ENCODE measurements at regions not wholly inside any gene's neighbourhood (a gene's known extent, or its start where the extent isn't known, plus 50 kb on each side); places are given as distances from the start of the nearest gene placed in this dataset.
"Not testable (repeated sequence)": the region's sequence is repeated elsewhere in the genome, so short reads cannot be mapped to it uniquely, and the experiment has no call there.

- H3K4me3 ChIP-seq (ENCODE audit: low read length) = no peak overlapping the region
- H3K9me3 ChIP-seq (ENCODE audit: low read depth, low read length) = no peaks in the 10 kb centered on the region
- no peaks in the 10 kb centered on the region for H3K27me3 ChIP-seq (ENCODE audit: insufficient read depth, low read length)
- peaks cover 31% of the 10 kb centered on the region for H3K4me1 ChIP-seq (ENCODE audit: insufficient read depth, low read length)
These were observed 70.2 kb upstream of the CUX1 start for GRCh38 chr7:101747053-101747878.

- Histone ChIP-seq H3K4me3 (ENCODE audit: low read length) (no peak overlapping the region), H3K4me1 (ENCODE audit: insufficient read depth, low read length) (peaks cover 25% of the 10 kb centered on the region), H3K27me3 (ENCODE audit: insufficient read depth, low read length) (no peaks in the 10 kb centered on the region), H3K9me3 (ENCODE audit: low read depth, low read length) (no peaks in the 10 kb centered on the region)
These were observed 69.5 kb upstream of the CUX1 start for GRCh38 chr7:101747879-101748345.

GRCh38 chr7:101749891-101750290 is 67.5 kb upstream of the CUX1 start:
- peaks cover 24% of the 10 kb centered on the region for H3K4me1 ChIP-seq (ENCODE audit: insufficient read depth, low read length)
- H3K4me3 ChIP-seq (ENCODE audit: low read length) = no peak overlapping the region
- H3K27me3 ChIP-seq (ENCODE audit: insufficient read depth, low read length) = no peaks in the 10 kb centered on the region
- no peaks in the 10 kb centered on the region for H3K9me3 ChIP-seq (ENCODE audit: low read depth, low read length)

- Histone ChIP-seq H3K27me3 (ENCODE audit: insufficient read depth, low read length) (no peaks in the 10 kb centered on the region), H3K9me3 (ENCODE audit: low read depth, low read length) (no peaks in the 10 kb centered on the region), H3K4me3 (ENCODE audit: low read length) (no peak overlapping the region), H3K4me1 (ENCODE audit: insufficient read depth, low read length) (peaks cover 14% of the 10 kb centered on the region)
These were observed 64.1 kb upstream of the CUX1 start for GRCh38 chr7:101753316-101753715.

- no peaks in the 10 kb centered on the region for H3K27me3 ChIP-seq (ENCODE audit: insufficient read depth, low read length)
- peaks cover 14% of the 10 kb centered on the region for H3K4me1 ChIP-seq (ENCODE audit: insufficient read depth, low read length)
- H3K4me3 ChIP-seq (ENCODE audit: low read length) = peak overlapping the region; percentile 43
- H3K9me3 ChIP-seq (ENCODE audit: low read depth, low read length) = no peaks in the 10 kb centered on the region
These were observed 62.8 kb upstream of the CUX1 start for GRCh38 chr7:101754424-101755159.

- no peak overlapping the region for H3K4me3 ChIP-seq (ENCODE audit: low read length)
- no peaks in the 10 kb centered on the region for H3K9me3 ChIP-seq (ENCODE audit: low read depth, low read length)
- H3K27me3 ChIP-seq (ENCODE audit: insufficient read depth, low read length) = no peaks in the 10 kb centered on the region
- H3K4me1 ChIP-seq (ENCODE audit: insufficient read depth, low read length) = peaks cover 14% of the 10 kb centered on the region
These were observed 59.5 kb upstream of the CUX1 start for GRCh38 chr7:101757879-101758278.

GRCh38 chr7:101758519-101758918 is 58.9 kb upstream of the CUX1 start:
- not testable (repeated sequence) for H3K4me3 ChIP-seq (ENCODE audit: low read length); H3K9me3 ChIP-seq (ENCODE audit: low read depth, low read length); H3K27me3 ChIP-seq (ENCODE audit: insufficient read depth, low read length)
- H3K4me1 ChIP-seq (ENCODE audit: insufficient read depth, low read length) = peaks cover 14% of the 10 kb centered on the region

GRCh38 chr7:101764221-101764620 is 53.2 kb upstream of the CUX1 start:
- Histone ChIP-seq H3K4me3 (ENCODE audit: low read length) (no peak overlapping the region), H3K4me1 (ENCODE audit: insufficient read depth, low read length) (no peaks in the 10 kb centered on the region), H3K9me3 (ENCODE audit: low read depth, low read length) (no peaks in the 10 kb centered on the region), H3K27me3 (ENCODE audit: insufficient read depth, low read length) (no peaks in the 10 kb centered on the region)

- Histone ChIP-seq H3K9me3 (ENCODE audit: low read depth, low read length) (no peaks in the 10 kb centered on the region), H3K4me1 (ENCODE audit: insufficient read depth, low read length) (no peaks in the 10 kb centered on the region), H3K27me3 (ENCODE audit: insufficient read depth, low read length) (no peaks in the 10 kb centered on the region), H3K4me3 (ENCODE audit: low read length) (no peak overlapping the region)
These were observed 49.9 kb upstream of the CUX1 start for GRCh38 chr7:101767544-101767943.
